ENCODE measurements at regions not wholly inside any gene's neighbourhood (a gene's known extent, or its start where the extent isn't known, plus 50 kb on each side); places are given as distances from the start of the nearest gene placed in this dataset.

GRCh38 chr10:128322106-128322505 is 195.9 kb upstream of the MKI67 start:
- TF ChIP-seq CTCF (conservative IDR thresholded peaks at IDR 0.05; ENCODE audit: low read depth, low read length), result no peak
- TF ChIP-seq EZH2 (IDR thresholded peaks at IDR 0.05; ENCODE audit: low read length, unreplicated experiment), result no peak

Data from PC-3 (cell line).